MV-4-11 (cell line): ENCODE measurements at regions not wholly inside any gene's neighbourhood (a gene's known extent, or its start where the extent isn't known, plus 50 kb on each side); places are given as distances from the start of the nearest gene placed in this dataset.

Source experiments
- DNase-seq: peaks from one replicate; lab custom pipeline; 2025; lab: John Stamatoyannopoulos, UW

DNA sequence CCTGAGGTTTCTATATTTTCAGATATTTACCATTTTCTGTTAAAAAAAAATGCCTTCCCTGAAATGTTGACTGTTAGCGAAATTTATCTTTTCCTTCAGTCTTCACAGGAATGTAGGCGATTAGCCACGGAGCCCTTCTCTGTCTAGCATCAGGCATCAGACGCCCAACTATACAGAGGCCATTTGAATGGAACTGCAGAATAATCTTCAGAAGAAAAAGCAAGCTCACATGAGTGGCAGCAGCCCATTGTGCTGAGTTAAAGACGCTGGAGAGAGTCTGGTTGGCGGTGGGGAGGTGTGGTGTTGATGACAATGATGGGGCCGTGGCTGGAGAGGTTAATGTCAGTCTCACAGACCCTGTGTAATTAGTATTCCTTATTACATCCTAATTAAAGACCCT lies 196.8 kb upstream of the LEF1 start:
- no peak for DNase-seq

DNA sequence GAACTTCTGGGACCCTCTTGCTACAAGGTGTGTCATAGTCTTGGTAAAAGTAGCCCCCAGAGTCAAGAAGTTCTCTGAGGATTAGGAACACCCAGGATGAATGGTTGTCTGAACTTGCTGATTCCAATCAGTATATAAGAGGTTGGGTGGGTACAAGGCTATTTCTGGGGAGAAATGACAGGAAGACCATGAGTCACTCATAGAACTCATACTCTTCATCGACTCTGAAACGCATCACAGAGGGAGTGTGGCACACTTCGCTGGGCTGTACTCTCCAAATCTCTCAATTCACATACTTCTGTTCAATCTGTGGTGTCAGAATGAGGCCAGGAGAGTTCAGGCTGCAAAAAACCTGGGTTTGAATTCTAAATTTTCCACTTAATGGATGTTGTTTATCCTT lies 193.2 kb upstream of the LEF1 start:
- no peak for DNase-seq

DNA sequence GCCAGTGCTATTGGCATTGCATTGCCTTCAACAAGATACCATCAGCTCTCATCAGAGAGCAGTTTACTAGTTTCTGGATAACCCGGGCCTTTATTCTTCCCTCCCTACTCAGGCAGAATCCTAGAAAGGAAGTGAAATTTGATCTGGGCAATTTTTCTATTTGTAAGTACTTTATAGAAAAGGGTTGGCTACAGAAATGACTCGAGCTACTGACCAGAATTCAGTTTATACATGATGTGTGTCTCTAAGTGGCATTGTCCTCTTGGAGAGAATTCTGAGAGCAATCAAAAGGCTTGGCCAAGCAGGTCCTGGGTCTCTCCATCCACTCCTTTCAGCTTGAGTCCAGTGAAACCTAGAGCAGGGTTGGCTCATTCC lies 192.7 kb upstream of the LEF1 start:
- no peak for DNase-seq

DNA sequence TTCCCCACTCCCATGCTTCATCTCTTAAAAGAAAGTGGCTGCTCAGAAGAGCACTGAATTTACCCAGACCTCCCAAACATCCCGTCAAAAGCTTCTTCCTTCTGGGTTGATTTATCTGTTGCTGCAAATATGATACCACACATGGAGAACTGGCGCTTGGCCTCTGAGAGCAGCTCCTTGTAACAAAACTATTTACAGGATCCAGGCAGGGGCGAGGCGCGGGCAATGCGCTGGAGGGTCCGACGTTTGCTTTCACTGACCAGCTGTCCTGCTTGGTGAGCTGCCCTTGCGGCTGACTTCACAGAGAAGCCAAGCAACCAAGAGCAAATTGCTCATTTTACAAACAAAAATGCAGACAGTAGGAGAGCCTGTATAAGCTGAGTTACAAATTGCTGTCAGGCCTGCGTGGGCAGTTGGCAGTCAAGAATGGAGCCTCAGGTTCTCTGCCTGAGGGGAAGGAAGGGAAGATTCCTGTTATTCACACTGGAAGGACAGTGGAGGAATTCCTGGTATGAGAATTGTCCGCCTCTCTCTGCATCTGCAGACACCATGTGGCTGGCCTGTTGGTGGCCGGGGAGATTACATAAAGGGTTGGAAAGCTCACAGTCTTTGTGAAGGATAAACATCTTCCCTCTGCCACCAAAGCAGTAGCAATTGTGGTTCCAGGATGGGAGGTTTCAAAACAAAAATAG lies 192.2 kb upstream of the LEF1 start:
- DNase-seq = no peak

DNA sequence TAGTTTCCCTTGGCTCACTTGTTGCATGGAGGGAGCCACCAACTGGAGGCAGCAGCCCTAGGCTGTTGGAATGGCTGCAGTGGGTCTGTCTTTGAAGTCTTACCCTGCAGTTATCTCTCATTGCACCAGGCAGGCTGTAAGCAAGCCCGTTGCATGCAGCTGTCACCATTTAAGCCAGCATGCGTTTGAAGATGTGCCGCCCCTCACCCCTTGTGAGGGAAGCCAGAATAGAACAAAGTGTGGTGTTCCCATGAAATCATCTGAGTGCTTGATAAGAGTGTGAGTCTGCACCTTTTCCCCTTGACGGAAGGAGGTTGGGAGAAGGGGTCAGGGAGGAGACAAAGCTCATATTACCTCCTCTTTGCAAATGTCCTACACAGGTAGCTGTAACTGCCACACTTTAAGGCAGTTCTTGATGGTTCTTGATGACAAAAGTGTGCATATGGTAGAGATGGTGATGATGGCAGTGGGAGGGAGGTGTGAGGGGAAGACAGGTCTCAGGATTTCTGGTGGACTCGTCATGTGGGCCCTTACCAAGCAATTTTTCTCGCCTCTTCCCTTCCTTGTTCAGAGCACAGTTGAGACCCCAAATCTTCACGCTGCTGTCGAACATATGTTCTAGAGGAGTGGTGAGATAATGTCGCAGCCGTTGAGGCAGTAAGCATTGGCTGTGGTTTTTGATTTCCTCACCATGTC lies 191.4 kb upstream of the LEF1 start:
- DNase-seq = no peak

DNA sequence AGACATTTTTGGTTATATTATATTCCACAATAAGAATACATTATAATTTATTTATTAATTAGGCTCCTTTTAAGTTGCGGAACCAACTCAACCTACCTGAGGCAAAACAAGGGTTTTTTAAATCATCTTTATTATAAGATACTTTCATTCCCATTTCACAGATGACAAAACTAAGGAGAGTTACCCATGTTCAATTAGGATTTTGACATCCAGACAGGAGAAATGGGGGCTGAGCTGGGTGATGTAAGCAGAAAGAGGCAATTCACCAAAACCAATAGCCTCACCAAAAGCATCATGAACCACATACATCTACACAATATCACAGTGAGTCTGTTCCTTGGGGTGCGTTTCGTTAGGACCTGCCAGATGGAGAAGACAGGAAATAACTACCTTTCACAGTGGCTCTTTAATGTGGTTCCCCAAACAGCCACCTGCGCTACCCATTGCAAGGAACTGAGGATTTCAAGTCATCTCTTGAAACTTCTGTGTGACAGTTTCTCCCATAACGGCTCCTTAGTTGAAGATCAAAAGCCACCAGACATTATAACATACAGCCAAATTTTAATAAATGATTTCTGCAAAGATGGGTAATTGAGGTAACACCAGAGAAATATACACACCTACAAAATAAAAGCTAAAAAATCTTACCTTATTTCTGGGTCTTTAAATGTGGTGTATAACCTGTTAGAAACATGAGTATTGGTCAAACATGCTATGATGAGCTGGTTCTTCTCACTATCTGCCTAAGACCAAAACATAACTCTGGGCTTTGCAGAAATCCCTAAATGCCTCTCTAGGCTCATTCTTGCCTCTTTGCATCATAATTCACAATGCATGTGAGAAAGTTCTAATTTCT lies 190.6 kb upstream of the LEF1 start:
- DNase-seq = no peak

DNA sequence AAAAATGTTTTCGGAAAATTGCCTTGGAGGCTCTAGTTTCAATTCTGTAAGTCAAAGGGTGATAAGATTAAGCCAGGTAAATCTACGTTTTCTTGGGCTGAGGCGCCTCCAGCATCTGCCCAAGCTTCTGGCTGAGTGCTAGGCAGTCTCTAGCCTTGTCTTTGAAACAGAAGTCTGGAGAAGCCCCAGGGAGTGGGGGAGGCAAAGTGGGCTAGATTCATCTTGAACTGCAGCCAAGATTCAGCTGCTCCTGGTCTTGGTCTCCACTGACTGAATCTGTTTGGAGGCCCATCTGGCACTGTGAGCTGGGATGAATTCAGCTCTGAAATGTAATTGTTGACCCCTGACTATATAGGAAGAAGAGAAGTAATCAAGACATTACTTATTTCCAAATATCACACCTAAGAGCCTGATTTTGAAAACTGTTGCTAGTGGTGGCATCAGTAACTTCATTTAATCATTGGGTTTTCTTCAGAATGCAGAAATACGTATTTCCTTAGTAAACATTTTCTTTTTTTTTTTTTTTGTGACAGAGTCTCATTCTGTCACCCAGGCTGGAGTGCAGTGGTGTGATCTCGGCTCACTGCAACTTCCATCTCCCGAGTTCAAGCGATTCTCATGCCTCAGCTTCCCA lies 187.3 kb upstream of the LEF1 start:
- no peak for DNase-seq

DNA sequence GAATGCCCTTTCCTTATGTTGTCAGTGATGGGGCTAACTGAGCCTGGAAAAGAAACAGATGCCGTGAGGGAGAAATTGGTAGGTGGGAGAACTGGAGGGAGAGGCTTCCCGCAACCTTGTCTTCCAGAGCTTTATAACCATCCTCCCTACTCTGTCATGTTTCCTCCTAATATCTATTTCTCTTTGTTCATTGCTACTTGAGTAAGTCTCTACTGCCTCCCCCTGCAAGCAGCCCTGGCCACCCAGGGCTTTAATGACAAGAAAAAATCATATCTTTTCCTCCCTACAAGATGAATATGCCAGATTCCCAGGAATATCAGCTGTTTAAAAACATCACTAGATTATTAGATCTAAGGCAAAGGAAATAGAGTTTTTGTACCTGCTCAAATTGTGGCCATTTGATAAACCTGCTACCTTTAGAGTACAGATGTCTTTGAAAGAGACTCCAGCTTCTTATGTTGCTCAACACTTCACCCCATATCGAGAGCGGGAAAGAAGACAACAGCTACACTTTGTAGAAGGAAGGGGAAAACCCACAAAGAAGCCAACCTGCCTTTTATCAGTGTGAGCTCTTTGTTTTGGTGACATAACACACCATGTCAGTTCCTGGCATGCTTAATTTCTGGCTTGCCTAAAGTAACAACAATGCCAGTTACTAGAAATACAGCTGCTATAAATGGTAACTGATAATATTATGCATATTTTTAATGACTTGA lies 186.6 kb upstream of the LEF1 start:
- no peak for DNase-seq

DNA sequence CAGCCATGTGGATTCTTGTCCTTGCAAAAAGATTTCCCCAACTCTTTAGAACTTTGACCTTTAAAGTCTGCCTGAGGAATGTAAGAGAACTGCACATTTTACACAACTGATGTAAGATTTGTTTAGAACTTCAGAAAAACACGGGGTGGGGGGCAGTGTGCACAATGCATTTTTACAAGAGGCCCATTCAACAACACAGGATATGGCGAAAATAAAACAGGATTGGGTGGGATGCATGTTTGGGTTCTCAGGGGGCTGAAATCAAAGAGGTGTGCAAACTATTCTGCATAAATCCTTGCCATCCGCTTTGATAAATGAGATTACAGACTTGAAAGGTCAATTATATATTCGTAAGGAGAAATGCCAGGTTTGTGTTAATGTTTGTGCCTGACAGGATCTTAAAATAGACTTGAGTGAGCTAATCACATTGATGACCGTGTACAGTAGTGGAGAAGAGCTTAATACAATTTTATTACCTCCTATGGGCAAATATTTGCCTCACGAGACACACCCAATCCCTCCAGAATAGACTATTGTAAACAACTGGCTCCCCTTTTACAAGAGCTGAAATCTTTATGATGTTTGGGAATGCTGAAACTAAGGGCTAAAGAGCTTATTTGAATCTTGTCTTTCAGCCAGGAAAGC lies 184.1 kb upstream of the LEF1 start:
- DNase-seq = no peak

DNA sequence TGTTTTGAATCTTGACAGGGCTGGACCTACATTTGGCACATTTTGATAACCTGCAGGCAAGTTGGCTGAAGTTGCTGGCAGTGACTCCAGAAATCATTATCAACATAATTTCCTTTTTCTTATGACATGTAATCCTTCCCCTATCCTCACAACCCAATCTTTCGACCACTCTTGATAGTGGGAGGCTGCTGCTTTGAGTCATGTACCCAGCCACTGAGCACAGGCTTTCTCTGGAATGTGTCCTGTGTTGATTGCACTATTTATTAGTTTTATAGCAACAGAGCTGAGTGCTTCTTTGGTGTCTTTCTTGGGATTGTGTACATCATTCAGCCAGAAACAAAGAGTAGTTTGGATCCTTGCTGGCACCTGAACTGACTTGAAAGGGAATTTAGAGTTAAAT lies 183.1 kb upstream of the LEF1 start:
- DNase-seq = no peak

DNA sequence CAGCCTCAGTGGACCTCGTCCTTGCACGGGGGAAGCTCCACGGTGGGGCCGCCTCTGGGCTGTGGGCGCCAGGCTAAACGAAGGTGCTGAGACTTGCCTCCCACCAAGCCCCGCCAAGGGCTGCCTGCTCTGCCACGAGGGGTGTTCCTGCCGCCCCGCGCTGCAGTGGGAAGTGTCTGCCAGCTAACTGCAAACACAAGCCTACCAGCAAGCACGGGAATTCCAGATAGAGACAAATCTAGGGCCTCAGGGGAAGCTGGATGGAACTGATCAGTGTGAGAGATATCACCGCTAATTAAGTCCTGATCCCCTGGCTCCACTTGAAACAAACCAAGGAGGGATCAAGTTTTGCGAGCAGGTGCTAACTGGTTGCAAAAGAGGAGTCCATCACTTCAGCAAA lies 181.6 kb upstream of the LEF1 start:
- DNase-seq = no peak

DNA sequence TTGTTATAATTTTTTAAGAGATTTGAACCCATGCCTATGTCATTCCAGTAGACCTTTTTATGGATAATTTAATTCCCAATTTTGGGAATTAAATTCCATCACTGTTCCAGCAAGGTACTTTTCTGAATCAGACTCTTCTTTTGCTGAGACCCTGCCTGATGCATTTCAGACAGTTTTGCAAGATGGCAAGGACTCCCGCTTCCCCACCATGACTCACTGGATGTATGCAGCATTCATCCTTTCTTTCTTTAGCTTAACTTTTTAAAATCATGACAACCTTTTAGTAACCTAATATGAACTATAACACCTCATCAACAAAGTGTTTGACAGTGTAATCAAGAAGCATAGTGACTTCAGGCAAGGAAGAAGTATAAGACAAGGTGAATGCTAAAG lies 178.1 kb upstream of the LEF1 start:
- no peak for DNase-seq

DNA sequence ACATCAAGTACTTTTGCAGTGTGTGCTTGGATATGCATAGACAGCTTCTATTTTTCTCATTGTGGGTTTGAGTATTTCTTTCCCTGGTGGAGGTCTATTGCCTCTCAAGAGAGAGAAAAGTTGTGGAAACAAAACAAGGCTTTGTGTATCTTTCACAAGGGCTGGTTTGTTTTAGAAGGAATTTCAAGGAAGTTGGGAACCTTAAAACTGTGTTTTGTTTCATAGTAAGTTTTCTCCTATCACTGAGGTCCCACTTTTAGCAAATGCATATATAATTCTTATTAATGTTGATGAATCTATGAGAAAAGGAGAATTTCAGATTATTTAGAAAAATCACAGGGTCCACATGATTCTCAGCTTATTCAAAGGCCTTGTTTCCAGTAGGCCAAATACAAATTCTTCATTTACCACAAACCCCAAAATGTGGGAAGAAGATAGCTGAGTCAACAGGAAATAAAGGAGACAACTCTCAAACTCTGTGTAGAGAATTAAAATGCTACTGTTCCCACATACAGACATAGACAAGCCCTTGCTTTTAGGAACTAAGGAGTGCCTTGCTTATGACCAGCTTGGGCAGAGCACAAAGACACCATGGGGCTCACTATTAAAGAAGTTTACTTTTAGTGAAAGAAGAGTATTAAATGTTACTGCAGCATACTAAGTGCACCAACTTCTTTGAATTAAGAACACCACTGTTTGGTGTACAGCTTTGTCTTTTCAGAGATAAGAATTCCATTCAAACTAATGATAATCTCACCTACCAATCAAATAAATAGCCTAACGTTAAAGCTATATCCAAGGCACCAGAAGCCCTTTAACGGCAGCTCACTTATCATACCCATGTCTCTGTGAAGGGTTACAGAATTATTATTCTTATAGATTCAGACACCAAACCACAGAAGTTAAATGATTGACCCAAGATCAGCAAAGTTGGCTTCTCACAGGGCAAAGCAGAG lies 177.4 kb upstream of the LEF1 start:
- DNase-seq = peak; percentile 32

DNA sequence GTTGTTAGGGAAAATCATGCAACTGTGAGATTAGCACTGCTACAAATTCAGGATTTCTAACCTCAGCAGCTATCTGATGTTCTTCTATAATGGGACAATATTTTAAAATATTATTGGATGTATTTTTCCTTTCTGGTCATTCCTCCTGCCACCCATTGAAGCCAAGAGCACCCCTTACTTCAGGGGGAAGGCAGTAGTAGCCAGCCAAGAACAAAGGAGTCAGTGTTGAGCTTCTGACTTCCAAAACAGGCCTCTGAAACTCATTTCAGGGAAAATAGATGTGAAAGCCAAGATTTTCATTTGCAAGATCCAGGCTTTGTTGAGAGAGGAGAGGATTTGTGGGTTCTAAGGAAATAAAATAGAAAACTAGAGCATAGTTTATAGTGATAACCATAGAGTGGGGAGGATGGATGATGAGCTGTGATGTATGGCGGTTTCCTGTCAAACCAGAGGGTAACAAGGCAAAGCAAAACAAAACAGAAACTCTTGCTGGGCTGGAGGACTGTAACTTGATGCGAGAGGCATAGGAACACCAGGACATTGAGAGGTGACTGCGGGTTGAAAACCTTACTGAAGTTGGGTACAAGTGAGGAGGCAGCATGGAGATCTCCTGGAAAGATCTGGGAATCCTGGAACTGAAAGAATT lies 173.7 kb upstream of the LEF1 start:
- no peak for DNase-seq

DNA sequence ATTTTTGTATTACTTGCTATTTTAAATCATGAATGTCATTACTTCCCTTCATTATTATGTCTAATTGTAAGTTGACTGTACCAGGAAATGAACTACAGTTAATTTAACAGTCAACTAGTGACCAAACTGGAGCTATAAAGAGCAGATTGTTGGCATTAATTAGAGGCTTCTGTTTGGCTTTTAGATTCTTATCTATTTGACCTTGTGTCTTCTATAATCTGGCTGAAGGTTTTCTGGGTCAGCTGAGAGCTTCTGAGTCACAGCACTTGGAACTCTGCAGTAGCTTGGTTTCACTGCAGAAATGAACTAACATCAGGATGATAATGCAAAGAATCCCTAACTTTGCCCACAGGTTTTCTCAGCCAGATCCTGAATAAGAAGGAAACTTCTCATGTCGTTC lies 169.2 kb upstream of the LEF1 start:
- no peak for DNase-seq

DNA sequence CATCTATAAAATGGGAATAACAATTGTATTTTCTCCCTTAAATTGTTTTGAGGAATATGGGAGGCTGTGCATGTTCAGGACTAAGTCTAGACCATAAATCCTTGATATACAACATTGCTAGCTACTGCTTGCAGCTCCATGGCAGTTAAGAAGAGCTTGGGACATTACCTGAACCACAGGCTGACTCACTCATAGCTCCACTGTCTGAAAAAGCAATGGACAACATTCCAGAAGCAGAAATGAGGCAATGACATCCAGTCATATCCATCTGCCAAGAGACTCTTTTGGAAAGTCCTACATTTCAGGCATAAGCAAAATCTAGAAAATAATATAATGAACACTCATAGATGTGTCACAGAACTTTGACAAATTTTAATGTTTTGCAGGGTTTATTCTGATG lies 167.3 kb upstream of the LEF1 start:
- no peak for DNase-seq

DNA sequence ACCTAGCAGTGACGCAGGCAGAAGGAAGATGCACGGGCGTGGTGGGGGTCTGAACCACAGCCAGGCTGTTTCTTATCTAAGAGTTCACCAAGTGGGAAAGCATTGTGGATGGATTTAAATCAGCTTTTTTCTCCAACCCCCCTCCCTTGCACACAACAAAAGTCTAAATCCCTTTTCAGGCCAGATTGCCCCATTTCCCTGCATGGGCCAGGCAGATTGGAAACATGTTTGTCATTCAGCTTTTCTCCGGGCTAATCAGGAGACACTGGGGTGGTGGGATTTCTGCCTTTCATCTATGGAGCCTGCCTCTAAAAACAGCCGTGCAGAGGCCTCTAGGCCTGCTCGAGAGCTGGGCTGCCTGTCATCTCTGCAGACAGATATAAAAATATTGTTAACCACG lies 166.3 kb upstream of the LEF1 start:
- DNase-seq = no peak

DNA sequence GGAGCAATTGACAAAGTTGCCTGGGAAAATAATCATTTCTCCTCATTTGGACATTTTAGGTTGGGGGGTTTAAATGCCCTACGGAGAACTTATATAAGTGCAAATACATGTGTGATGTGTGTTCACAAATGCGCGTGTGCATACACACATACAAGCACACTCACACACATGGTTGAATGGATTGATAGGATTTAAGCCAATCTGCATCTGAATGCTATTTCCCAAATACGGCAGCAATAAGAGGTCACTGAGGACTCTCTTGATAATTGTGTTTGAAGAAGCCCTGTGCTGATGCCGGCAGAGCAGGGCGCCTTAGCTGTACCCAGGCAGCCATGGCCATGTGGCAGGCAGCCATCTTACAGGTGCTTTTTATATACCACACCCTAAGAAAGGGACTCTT lies 165.3 kb upstream of the LEF1 start:
- DNase-seq = no peak

DNA sequence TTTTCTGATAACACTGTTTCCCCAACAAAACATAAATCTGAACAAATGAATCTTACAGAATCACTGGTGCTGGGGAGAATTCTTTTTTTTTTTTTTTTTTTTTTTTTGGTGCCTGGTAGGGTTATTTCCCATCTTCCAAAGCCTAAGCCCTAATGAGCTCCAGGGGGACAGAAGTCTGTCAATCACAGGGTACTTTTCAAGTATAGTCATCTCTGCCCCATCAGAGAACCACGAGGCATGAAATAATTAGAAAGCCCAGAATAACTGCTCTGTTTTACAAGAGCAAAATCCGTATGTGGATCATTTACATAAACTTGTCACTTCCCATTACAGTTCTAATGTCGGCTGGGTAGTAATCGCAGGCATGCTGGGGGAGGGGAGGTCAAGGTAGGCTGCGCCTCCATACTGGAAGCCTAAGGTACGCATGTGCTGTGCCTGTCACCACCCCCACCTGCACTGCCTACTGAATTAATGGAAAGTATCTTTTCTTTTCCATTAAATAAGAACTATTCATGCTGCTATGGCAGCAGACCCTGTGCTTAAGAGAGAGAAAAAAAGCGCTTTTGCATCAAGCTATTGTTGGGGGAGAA lies 164.7 kb upstream of the LEF1 start:
- DNase-seq = no peak
